ENCODE measurements at regions not wholly inside any gene's neighbourhood (a gene's known extent, or its start where the extent isn't known, plus 50 kb on each side); places are given as distances from the start of the nearest gene placed in this dataset.

- Histone ChIP-seq H3K4me2 (replicated peaks; ENCODE audit: low read depth, low read length, poor library complexity, severe bottlenecking) (no peak overlapping the region), H3K9ac (ENCODE audit: low read length) (no peak overlapping the region), H3K9me3 (ENCODE audit: control extremely low read depth in 1 of 3, control insufficient read depth in 2 of 3, insufficient read depth in 1 of 3, low read length in 2 of 3) (no peaks in the 10 kb centered on the region), H2AFZ (ENCODE audit: insufficient read depth, low read depth, low read length, poor library complexity, severe bottlenecking) (no peak overlapping the region), H3K79me2 (ENCODE audit: control insufficient read depth, insufficient read depth, low read length) (no peaks in the 10 kb centered on the region), H3K4me1 (ENCODE audit: control insufficient read depth in 2 of 2, insufficient read depth in 2 of 2, low read length in 2 of 2) (no peaks in the 10 kb centered on the region), H4K20me1 (ENCODE audit: control insufficient read depth, insufficient read depth, low read length, poor library complexity, severe bottlenecking) (no peaks in the 10 kb centered on the region), H3K27me3 (replicated peaks in 1 of 4; ENCODE audit: control extremely low read depth in 1 of 4, control insufficient read depth in 3 of 4, insufficient read depth in 4 of 4, low read length in 3 of 4) (no peaks in the 10 kb centered on the region), H3K4me3 (ENCODE audit: control extremely low read depth in 1 of 5, extremely low read depth in 1 of 5, insufficient read depth in 1 of 5, low read depth in 2 of 5, low read length in 4 of 5) (no peak overlapping the region), H3K36me3 (replicated peaks in 1 of 2; ENCODE audit: control extremely low read depth in 1 of 2, control insufficient read depth in 1 of 2, extremely low read depth in 1 of 2, insufficient read depth in 2 of 2, low read length in 1 of 2) (no peaks in the 10 kb centered on the region), H3K27ac (ENCODE audit: low read length in 2 of 2) (no peak overlapping the region)
- ATAC-seq (ENCODE audit: low read depth) (no peak), DNase-seq (no peak)
- POLR2A ChIA-PET: no interaction called here
- WGBS (ENCODE audit: insufficient coverage): 43% methylated on average over 1 of the region's 3 CpGs
- Mint-ChIP-seq H3K4me3 (no peak overlapping the region), H3K4me1 (no peaks in the 10 kb centered on the region), H3K27ac (no peak overlapping the region), H3K27me3 (no peaks in the 10 kb centered on the region), H3K9me3 (ENCODE audit: insufficient read depth) (no peaks in the 10 kb centered on the region)
- intact Hi-C loops (cut with micrococcal nuclease): no loop called here
- TF ChIP-seq EZH2 (IDR thresholded peaks at IDR 0.05; ENCODE audit: borderline replicate concordance, insufficient read depth, low read depth, low read length, poor library complexity, severe bottlenecking): no peak
- TF ChIP-seq, protein P1, sequence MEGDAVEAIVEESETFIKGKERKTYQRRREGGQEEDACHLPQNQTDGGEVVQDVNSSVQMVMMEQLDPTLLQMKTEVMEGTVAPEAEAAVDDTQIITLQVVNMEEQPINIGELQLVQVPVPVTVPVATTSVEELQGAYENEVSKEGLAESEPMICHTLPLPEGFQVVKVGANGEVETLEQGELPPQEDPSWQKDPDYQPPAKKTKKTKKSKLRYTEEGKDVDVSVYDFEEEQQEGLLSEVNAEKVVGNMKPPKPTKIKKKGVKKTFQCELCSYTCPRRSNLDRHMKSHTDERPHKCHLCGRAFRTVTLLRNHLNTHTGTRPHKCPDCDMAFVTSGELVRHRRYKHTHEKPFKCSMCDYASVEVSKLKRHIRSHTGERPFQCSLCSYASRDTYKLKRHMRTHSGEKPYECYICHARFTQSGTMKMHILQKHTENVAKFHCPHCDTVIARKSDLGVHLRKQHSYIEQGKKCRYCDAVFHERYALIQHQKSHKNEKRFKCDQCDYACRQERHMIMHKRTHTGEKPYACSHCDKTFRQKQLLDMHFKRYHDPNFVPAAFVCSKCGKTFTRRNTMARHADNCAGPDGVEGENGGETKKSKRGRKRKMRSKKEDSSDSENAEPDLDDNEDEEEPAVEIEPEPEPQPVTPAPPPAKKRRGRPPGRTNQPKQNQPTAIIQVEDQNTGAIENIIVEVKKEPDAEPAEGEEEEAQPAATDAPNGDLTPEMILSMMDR (IDR thresholded peaks at IDR 0.05): no peak
- CTCF ChIA-PET: interaction anchor here (1.0 to 1.1 kb wide), 2 partner anchors 25 to 465 kb away, joined by 3 read pairs; no protein-coding TSS in a partner anchor
Observed at GRCh38 chr7:85489498-85489897, 302.6 kb upstream of the SEMA3D start.

DNA sequence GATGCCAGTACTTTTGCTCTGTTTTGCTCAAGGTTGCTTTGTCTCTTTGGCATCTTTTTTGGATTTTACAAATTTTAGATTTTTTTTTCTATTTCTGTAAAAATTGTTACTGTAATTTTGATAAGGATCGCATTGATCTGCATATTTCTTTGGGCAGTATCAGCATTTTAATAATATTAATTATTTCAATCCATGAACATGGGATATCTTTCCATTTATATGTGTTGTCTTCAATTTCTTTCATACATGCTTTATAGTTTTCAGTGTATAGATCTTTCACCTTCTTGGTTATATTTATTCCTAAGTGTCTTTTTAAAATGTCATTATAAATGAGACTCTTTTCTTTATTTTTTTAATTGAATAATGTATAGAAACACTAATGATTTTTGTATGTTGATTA lies 301.6 kb upstream of the SEMA3D start:
- H3K9ac ChIP-seq (ENCODE audit: low read length): no peak overlapping the region
- intact Hi-C loops (cut with micrococcal nuclease): no loop called here

More for the DNA sequence above, 301.6 kb upstream of the SEMA3D start:
- Histone ChIP-seq H3K9me3 (ENCODE audit: control extremely low read depth in 1 of 3, control insufficient read depth in 2 of 3, insufficient read depth in 1 of 3, low read length in 2 of 3) (no peaks in the 10 kb centered on the region), H3K4me3 (ENCODE audit: control extremely low read depth in 1 of 5, extremely low read depth in 1 of 5, insufficient read depth in 1 of 5, low read depth in 2 of 5, low read length in 4 of 5) (no peak overlapping the region), H3K4me1 (ENCODE audit: control insufficient read depth in 2 of 2, insufficient read depth in 2 of 2, low read length in 2 of 2) (no peaks in the 10 kb centered on the region), H3K36me3 (replicated peaks in 1 of 2; ENCODE audit: control extremely low read depth in 1 of 2, control insufficient read depth in 1 of 2, extremely low read depth in 1 of 2, insufficient read depth in 2 of 2, low read length in 1 of 2) (no peaks in the 10 kb centered on the region), H3K79me2 (ENCODE audit: control insufficient read depth, insufficient read depth, low read length) (no peaks in the 10 kb centered on the region), H2AFZ (ENCODE audit: insufficient read depth, low read depth, low read length, poor library complexity, severe bottlenecking) (no peak overlapping the region), H3K27ac (ENCODE audit: low read length in 2 of 2) (no peak overlapping the region), H3K27me3 (replicated peaks in 1 of 4; ENCODE audit: control extremely low read depth in 1 of 4, control insufficient read depth in 3 of 4, insufficient read depth in 4 of 4, low read length in 3 of 4) (no peaks in the 10 kb centered on the region), H3K4me2 (replicated peaks; ENCODE audit: low read depth, low read length, poor library complexity, severe bottlenecking) (no peak overlapping the region), H4K20me1 (ENCODE audit: control insufficient read depth, insufficient read depth, low read length, poor library complexity, severe bottlenecking) (no peaks in the 10 kb centered on the region)
- no peak overlapping the region for H3K27ac Mint-ChIP-seq
- no CpG with 5 or more reads among the region's 1 CpG for WGBS (ENCODE audit: insufficient coverage)
- H3K27me3 Mint-ChIP-seq: no peaks in the 10 kb centered on the region
- ChIA-PET POLR2A (no interaction called here), CTCF (no interaction called here)
- ATAC-seq (ENCODE audit: low read depth): no peak
- H3K4me3 Mint-ChIP-seq: no peak overlapping the region
- H3K9me3 Mint-ChIP-seq (ENCODE audit: insufficient read depth): no peaks in the 10 kb centered on the region
- DNase-seq: no peak
- no peaks in the 10 kb centered on the region for H3K4me1 Mint-ChIP-seq
- no peak for TF ChIP-seq EZH2 (IDR thresholded peaks at IDR 0.05; ENCODE audit: borderline replicate concordance, insufficient read depth, low read depth, low read length, poor library complexity, severe bottlenecking)
- TF ChIP-seq, protein P1 (IDR thresholded peaks at IDR 0.05): no peak
